Memory B cell (primary cell): ENCODE measurements at regions not wholly inside any gene's neighbourhood (a gene's known extent, or its start where the extent isn't known, plus 50 kb on each side); places are given as distances from the start of the nearest gene placed in this dataset.

Experiments used
- ATAC-seq: fragments of 150-1000 bp; cut with Tn5 transposase; 2 replicates; pipeline ENCODE4 v1.10.0; 2021; ENCODE audit warnings: low read depth, mild to moderate bottlenecking, moderate library complexity
- DNase-seq, 2 donors: peaks; one replicate each; pipeline ENCODE4 v3.0.0; 2022; ENCODE audit warnings: low spot score in 2 of 2
- H3K27ac Mint-ChIP-seq: one replicate; pipeline ENCODE4 v1.8.0; 2022; ENCODE audit warnings: mild to moderate bottlenecking, moderate library complexity, mixed read lengths
- H3K27me3 Mint-ChIP-seq: one replicate; pipeline ENCODE4 v1.8.0; 2022; ENCODE audit warnings: mixed read lengths
- H3K36me3 Mint-ChIP-seq: one replicate; pipeline ENCODE4 v1.8.0; 2022; ENCODE audit warnings: mild to moderate bottlenecking, mixed read lengths
- H3K4me1 Mint-ChIP-seq: one replicate; pipeline ENCODE4 v1.8.0; 2022; ENCODE audit warnings: mixed read lengths
- H3K4me3 Mint-ChIP-seq: one replicate; pipeline ENCODE4 v1.8.0; 2022; ENCODE audit warnings: mild to moderate bottlenecking, moderate library complexity, mixed read lengths
- H3K9me3 Mint-ChIP-seq: one replicate; pipeline ENCODE4 v1.8.0; 2022; ENCODE audit warnings: mixed read lengths

DNA sequence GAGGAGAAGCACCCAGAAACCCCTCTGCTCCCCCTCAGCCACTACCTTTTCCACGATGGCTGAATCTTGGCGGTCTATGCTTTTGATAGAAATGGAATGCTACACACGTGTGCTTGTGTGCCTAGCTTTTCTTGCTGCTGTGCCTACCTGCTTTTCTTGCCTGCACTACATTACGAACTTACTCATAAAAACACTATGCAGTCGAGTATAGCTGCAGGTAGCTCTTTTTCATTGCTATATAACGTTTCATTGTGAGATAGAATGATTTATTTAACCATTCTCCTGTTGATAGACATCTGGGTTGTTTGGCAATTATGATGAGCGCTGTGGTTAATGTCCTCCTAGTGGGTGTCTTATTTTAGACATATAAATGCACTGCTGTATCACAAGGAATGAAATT is 67.9 kb upstream of the NCOR2 start:
- no peaks in the 10 kb centered on the region for H3K9me3 Mint-ChIP-seq

GRCh38 chr12:124633365-124634362 is 66.3 kb upstream of the NCOR2 start:
- peaks cover 3% of the 10 kb centered on the region for H3K4me1 Mint-ChIP-seq
- H3K9me3 Mint-ChIP-seq, result no peaks in the 10 kb centered on the region
- DNase-seq, result no peak
- H3K4me3 Mint-ChIP-seq, result no peak overlapping the region
- no peak for ATAC-seq
- H3K27me3 Mint-ChIP-seq, result peaks cover 22% of the 10 kb centered on the region
- no peak overlapping the region for H3K27ac Mint-ChIP-seq
- no peaks in the 10 kb centered on the region for H3K36me3 Mint-ChIP-seq

More for the DNA sequence above, 67.9 kb upstream of the NCOR2 start:
- ATAC-seq (no peak), DNase-seq (no peak)
- Mint-ChIP-seq H3K4me3 (no peak overlapping the region), H3K27ac (no peak overlapping the region), H3K36me3 (no peaks in the 10 kb centered on the region), H3K4me1 (peaks cover 3% of the 10 kb centered on the region), H3K27me3 (peaks cover 24% of the 10 kb centered on the region)

DNA sequence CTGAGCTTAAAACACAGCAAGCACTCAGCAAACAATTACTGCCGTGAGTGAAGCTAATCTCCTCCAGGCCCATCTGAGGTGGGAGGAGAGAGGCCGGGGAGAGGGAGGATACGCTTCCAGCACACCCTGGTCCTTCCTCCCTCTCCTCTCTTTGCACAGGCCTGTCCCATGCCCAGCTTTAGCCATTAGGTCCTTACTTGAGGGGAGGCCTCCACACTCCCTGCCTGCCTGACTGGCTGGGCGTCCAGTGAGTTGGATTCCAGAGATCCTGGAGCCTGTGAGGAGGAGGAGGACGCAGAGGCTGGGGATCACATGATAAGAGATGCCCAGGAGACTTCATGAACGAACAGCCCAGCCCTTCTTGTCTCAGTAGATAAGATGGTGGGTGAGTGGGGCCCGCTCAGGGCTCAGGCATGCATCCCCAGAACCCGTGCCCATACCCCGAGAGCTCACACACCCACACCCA is 65.1 kb upstream of the NCOR2 start:
- H3K4me1 Mint-ChIP-seq, result peaks cover 3% of the 10 kb centered on the region
- no peak overlapping the region for H3K4me3 Mint-ChIP-seq
- peaks cover 20% of the 10 kb centered on the region for H3K27me3 Mint-ChIP-seq
- DNase-seq (no peak), ATAC-seq (no peak)
- H3K27ac Mint-ChIP-seq, result no peak overlapping the region
- H3K9me3 Mint-ChIP-seq, result no peaks in the 10 kb centered on the region
- H3K36me3 Mint-ChIP-seq, result no peaks in the 10 kb centered on the region

- DNase-seq, result no peak
- H3K36me3 Mint-ChIP-seq, result no peaks in the 10 kb centered on the region
- H3K9me3 Mint-ChIP-seq, result no peaks in the 10 kb centered on the region
- no peak overlapping the region for H3K27ac Mint-ChIP-seq
- no peak for ATAC-seq
- no peak overlapping the region for H3K4me3 Mint-ChIP-seq
- peaks cover 3% of the 10 kb centered on the region for H3K4me1 Mint-ChIP-seq
- H3K27me3 Mint-ChIP-seq, result peaks cover 20% of the 10 kb centered on the region
These were observed 64.4 kb upstream of the NCOR2 start for GRCh38 chr12:124631681-124632256.

DNA sequence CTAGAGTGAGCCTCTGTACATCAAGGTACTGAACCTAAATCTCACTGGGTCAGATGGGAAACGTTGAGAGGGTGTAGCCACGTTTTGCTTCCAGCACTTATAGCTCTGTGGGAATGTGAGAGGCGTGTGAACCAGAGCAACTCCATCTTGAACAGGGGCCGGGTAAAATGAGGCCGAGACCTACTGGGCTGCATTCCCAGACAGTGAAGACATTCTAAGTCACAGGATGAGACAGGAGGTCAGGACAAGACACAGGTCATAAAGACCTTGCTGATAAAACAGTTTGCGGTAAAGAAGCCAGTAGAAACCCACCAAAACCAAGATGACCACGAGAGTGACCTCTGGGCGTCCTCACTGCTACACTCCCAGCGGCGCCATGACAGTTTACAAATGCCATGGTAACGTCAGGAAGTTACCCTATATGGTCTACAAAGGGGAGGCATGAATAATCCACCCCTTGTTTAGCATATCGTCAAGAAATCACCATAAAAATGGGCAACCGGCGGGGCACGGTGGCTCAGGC is 63.4 kb upstream of the NCOR2 start:
- no peak for ATAC-seq
- no peak overlapping the region for H3K4me3 Mint-ChIP-seq
- H3K36me3 Mint-ChIP-seq, result no peaks in the 10 kb centered on the region
- H3K27me3 Mint-ChIP-seq, result peaks cover 16% of the 10 kb centered on the region
- no peak overlapping the region for H3K27ac Mint-ChIP-seq
- no peak for DNase-seq
- peaks cover 3% of the 10 kb centered on the region for H3K4me1 Mint-ChIP-seq
- no peaks in the 10 kb centered on the region for H3K9me3 Mint-ChIP-seq

GRCh38 chr12:124629789-124630480 is 62.5 kb upstream of the NCOR2 start:
- ATAC-seq (no peak), DNase-seq (no peak)
- Mint-ChIP-seq H3K27ac (no peak overlapping the region), H3K4me1 (peaks cover 3% of the 10 kb centered on the region), H3K9me3 (no peaks in the 10 kb centered on the region), H3K36me3 (no peaks in the 10 kb centered on the region), H3K27me3 (peaks cover 20% of the 10 kb centered on the region), H3K4me3 (no peak overlapping the region)

DNA sequence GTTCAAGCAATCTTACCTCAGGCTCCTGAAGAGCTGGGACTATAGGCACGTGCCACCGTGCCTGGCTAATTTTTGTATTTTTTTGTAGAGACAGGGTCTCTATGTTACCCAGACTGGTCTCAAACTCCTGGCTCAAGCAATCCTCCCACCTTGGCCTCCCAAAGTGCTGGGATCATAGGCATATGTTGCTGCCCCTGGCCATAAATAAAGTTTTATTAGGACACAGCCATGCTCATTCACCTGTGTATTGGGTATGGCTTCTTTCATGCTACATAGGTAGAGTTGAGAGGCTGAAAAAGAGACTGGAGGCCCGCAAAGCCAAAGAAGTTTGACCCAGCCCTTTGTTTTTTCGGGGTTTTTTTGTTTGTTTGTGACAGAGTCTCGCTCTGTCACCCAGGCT is 61.7 kb upstream of the NCOR2 start:
- Mint-ChIP-seq H3K4me1 (peaks cover 3% of the 10 kb centered on the region), H3K27me3 (peaks cover 20% of the 10 kb centered on the region), H3K4me3 (no peak overlapping the region), H3K9me3 (no peaks in the 10 kb centered on the region), H3K27ac (no peak overlapping the region), H3K36me3 (no peaks in the 10 kb centered on the region)
- ATAC-seq (no peak), DNase-seq (no peak)

GRCh38 chr12:124627956-124628355 is 60.5 kb upstream of the NCOR2 start:
- H3K27me3 Mint-ChIP-seq, result peaks cover 11% of the 10 kb centered on the region
- no peak for ATAC-seq
- peaks cover 1% of the 10 kb centered on the region for H3K36me3 Mint-ChIP-seq
- peaks cover 3% of the 10 kb centered on the region for H3K4me1 Mint-ChIP-seq
- no peak overlapping the region for H3K4me3 Mint-ChIP-seq
- no peak for DNase-seq
- H3K27ac Mint-ChIP-seq, result no peak overlapping the region
- no peaks in the 10 kb centered on the region for H3K9me3 Mint-ChIP-seq

DNA sequence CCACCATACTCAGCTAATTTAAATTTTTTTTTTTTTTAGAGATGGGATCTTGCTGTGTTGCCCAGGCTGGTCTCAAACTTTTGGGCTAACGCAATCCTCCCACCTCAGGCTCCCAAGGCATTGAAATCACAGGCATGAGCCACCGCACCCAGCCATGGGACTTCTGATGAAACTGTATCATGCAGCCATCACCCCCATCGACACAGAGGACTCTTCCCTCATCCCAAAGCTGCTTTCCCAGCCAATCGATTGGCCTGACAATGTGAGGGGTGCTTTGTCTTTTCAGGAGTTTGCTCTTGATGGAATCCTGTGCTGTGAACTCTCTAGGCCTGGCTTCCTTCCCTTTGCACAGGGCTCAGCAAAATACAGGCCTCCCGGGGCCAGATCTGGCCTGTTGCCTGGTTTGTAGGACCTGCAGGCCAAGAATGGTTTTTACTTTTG is 59.6 kb upstream of the NCOR2 start:
- DNase-seq, result no peak
- ATAC-seq, result no peak
- H3K9me3 Mint-ChIP-seq, result no peaks in the 10 kb centered on the region
- no peak overlapping the region for H3K4me3 Mint-ChIP-seq
- H3K27me3 Mint-ChIP-seq, result peaks cover 9% of the 10 kb centered on the region
- no peak overlapping the region for H3K27ac Mint-ChIP-seq
- peaks cover 1% of the 10 kb centered on the region for H3K36me3 Mint-ChIP-seq
- H3K4me1 Mint-ChIP-seq, result peaks cover 3% of the 10 kb centered on the region

GRCh38 chr12:124625867-124626675 is 58.7 kb upstream of the NCOR2 start:
- DNase-seq (no peak), ATAC-seq (no peak)
- H3K36me3 Mint-ChIP-seq, result peaks cover 1% of the 10 kb centered on the region
- no peak overlapping the region for H3K27ac Mint-ChIP-seq
- no peaks in the 10 kb centered on the region for H3K9me3 Mint-ChIP-seq
- no peak overlapping the region for H3K4me3 Mint-ChIP-seq
- peaks cover 3% of the 10 kb centered on the region for H3K4me1 Mint-ChIP-seq
- peaks cover 9% of the 10 kb centered on the region for H3K27me3 Mint-ChIP-seq

DNA sequence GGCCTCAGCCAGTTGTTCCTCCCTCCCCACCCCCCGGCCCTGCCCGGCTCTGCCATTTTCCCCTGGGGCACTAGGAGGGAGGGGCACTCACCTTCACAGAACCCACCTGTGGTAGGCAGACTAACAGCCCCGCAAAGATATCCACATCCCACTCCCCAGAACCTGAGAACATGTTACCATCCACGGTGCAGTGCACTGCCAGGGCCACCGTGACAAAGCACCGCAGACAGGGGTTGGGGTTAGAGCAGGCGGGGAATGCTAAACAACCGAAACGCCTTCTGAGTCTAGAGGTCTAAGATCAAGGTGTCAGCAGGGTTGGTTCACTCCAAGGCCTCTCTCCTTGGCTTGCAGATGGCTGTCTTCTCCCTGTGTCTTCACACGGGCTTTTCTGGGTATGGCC is 57.4 kb upstream of the NCOR2 start:
- ATAC-seq (no peak), DNase-seq (no peak)
- peaks cover 3% of the 10 kb centered on the region for H3K4me1 Mint-ChIP-seq
- H3K27me3 Mint-ChIP-seq, result peaks cover 9% of the 10 kb centered on the region
- H3K36me3 Mint-ChIP-seq, result peaks cover 1% of the 10 kb centered on the region
- no peak overlapping the region for H3K4me3 Mint-ChIP-seq
- H3K27ac Mint-ChIP-seq, result no peak overlapping the region
- no peaks in the 10 kb centered on the region for H3K9me3 Mint-ChIP-seq

GRCh38 chr12:124623344-124624035 is 56.1 kb upstream of the NCOR2 start:
- Mint-ChIP-seq H3K36me3 (peaks cover 1% of the 10 kb centered on the region), H3K27me3 (peaks cover 10% of the 10 kb centered on the region), H3K4me3 (no peak overlapping the region), H3K27ac (no peak overlapping the region), H3K4me1 (peaks cover 3% of the 10 kb centered on the region), H3K9me3 (no peaks in the 10 kb centered on the region)
- no peak for ATAC-seq
- DNase-seq, result no peak

DNA sequence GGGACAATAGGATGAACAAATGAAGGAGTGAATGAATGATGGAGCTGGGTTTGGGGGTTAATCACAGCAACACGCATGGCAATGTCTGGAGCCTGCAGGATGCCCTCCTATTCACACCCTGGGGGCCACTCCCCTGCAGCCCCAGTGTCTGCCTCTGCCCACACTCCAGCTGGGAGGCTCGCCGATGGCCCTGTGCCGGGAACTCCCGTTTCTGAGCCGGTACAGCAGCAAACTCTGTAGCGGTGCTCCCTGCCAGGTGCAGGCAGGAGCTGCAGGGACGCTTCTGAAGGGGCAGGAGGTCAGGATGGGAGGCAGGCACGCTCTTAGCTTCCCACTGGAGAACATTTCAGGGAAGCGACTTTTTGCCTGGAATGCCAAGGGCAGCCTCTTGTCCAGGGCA is 55.4 kb upstream of the NCOR2 start:
- ATAC-seq (no peak), DNase-seq (no peak)
- peaks cover 11% of the 10 kb centered on the region for H3K27me3 Mint-ChIP-seq
- no peak overlapping the region for H3K4me3 Mint-ChIP-seq
- H3K4me1 Mint-ChIP-seq, result peaks cover 3% of the 10 kb centered on the region
- no peaks in the 10 kb centered on the region for H3K9me3 Mint-ChIP-seq
- no peak overlapping the region for H3K27ac Mint-ChIP-seq
- peaks cover 1% of the 10 kb centered on the region for H3K36me3 Mint-ChIP-seq
